Activated CD8-positive, alpha-beta memory T cell treated with anti-CD3 and anti-CD28 coated beads for 24 hours (primary cell): ENCODE measurements at regions not wholly inside any gene's neighbourhood (a gene's known extent, or its start where the extent isn't known, plus 50 kb on each side); places are given as distances from the start of the nearest gene placed in this dataset.
"Not testable (repeated sequence)": the region's sequence is repeated elsewhere in the genome, so short reads cannot be mapped to it uniquely, and the experiment has no call there.

ENCODE experiments used
- DNase-seq: peaks from one replicate; pipeline ENCODE4 v3.0.0-alpha.2; 2020

GRCh38 chr3:177483182-177483967 lies 286.1 kb upstream of the TBL1XR1 start:
- DNase-seq: no peak

GRCh38 chr3:177484206-177484605 lies 286.9 kb upstream of the TBL1XR1 start:
- no peak for DNase-seq

GRCh38 chr3:177484926-177485325 lies 287.6 kb upstream of the TBL1XR1 start:
- no peak for DNase-seq

GRCh38 chr3:177487635-177488186 lies 290.4 kb upstream of the TBL1XR1 start:
- no peak for DNase-seq

GRCh38 chr3:177488740-177489139 lies 291.5 kb upstream of the TBL1XR1 start:
- no peak for DNase-seq

GRCh38 chr3:177490626-177491025 lies 293.3 kb upstream of the TBL1XR1 start:
- DNase-seq: no peak

- DNase-seq: no peak
These were observed 294.2 kb upstream of the TBL1XR1 start for GRCh38 chr3:177491296-177492032.

- no peak for DNase-seq
These were observed 295.8 kb upstream of the TBL1XR1 start for GRCh38 chr3:177493091-177493490.

- no peak for DNase-seq
These were observed 296.9 kb upstream of the TBL1XR1 start for GRCh38 chr3:177494216-177494615.

- no peak for DNase-seq
These were observed 298.3 kb upstream of the TBL1XR1 start for GRCh38 chr3:177495566-177495965.

GRCh38 chr3:177498037-177498857 lies 301.0 kb upstream of the TBL1XR1 start:
- DNase-seq: no peak

- DNase-seq: not testable (repeated sequence)
These were observed 301.8 kb upstream of the TBL1XR1 start for GRCh38 chr3:177499039-177499438.

GRCh38 chr3:177499779-177500423 lies 302.6 kb upstream of the TBL1XR1 start:
- DNase-seq: no peak

- DNase-seq: no peak
These were observed 313.5 kb upstream of the TBL1XR1 start for GRCh38 chr3:177510693-177511216.

- no peak for DNase-seq
These were observed 315.9 kb upstream of the TBL1XR1 start for GRCh38 chr3:177512945-177513814.

- no peak for DNase-seq
These were observed 316.7 kb upstream of the TBL1XR1 start for GRCh38 chr3:177513815-177514610.

GRCh38 chr3:177514611-177515499 lies 317.6 kb upstream of the TBL1XR1 start:
- DNase-seq: no peak

GRCh38 chr3:177515786-177516157 lies 318.5 kb upstream of the TBL1XR1 start:
- DNase-seq: no peak
